CD4-positive, alpha-beta T cell (primary cell): ENCODE measurements at regions not wholly inside any gene's neighbourhood (a gene's known extent, or its start where the extent isn't known, plus 50 kb on each side); places are given as distances from the start of the nearest gene placed in this dataset.

ENCODE experiments used
- ATAC-seq: fragments of 200-7000 bp; cut with Tn5 transposase; one replicate; pipeline ENCODE4 v1.10.0; 2022; ENCODE audit warnings: mild to moderate bottlenecking; ENCODE audit not compliant: poor library complexity
- CTCF ChIA-PET: fragments of 350-600 bp; sonication (Branson Sonifier 250); formaldehyde crosslinking; loops from one replicate; lab custom pipeline; 2021; ENCODE audit warnings: antibody characterized with exemption, inconsistent platforms; lab: Charles Lee
- POLR2A ChIA-PET: fragments of 350-600 bp; sonication (Branson Sonifier 250); formaldehyde crosslinking; loops from one replicate; lab custom pipeline; 2021; ENCODE audit warnings: antibody characterized with exemption, inconsistent platforms; lab: Charles Lee
- DNase-seq, 14 experiments: peaks; one replicate each; pipeline ENCODE4 v3.0.0-alpha.2; 2013 to 2020; ENCODE audit warnings: mixed read lengths in 2 of 14
- H3K27ac ChIP-seq, 2 donors: one replicate each; pipeline versions ENCODE4 v1.5.1 to v1.7.0; 2013; ENCODE audit warnings: low read length in 2 of 2, low read depth in 1 of 2, mild to moderate bottlenecking in 1 of 2
- H3K27me3 ChIP-seq, 2 experiments: 1 replicate in 1 of 2; 2 replicates in 1 of 2; pipeline versions ENCODE4 v1.6.1 to v1.7.0; 2013; ENCODE audit warnings: low read length in 2 of 2, control low read depth in 1 of 2, mild to moderate bottlenecking in 1 of 2, moderate library complexity in 1 of 2; ENCODE audit not compliant: insufficient read depth in 2 of 2, control insufficient read depth in 1 of 2
- H3K36me3 ChIP-seq: one replicate; pipeline ENCODE4 v1.6.1; 2013; ENCODE audit warnings: low read length, control low read depth; ENCODE audit not compliant: insufficient read depth
- H3K4me1 ChIP-seq: one replicate; pipeline ENCODE4 v1.6.1; 2013; ENCODE audit warnings: low read length, control low read depth; ENCODE audit not compliant: insufficient read depth
- H3K4me3 ChIP-seq: one replicate; pipeline ENCODE4 v1.5.1; 2013; ENCODE audit warnings: mild to moderate bottlenecking, low read length, moderate library complexity
- H3K9me3 ChIP-seq, 2 experiments: 1 replicate in 1 of 2; 2 replicates in 1 of 2; pipeline versions ENCODE4 v1.6.1 to v1.7.0; 2013; ENCODE audit warnings: low read length in 2 of 2, mild to moderate bottlenecking in 2 of 2, control low read depth in 1 of 2, moderate library complexity in 1 of 2; ENCODE audit not compliant: control insufficient read depth in 1 of 2, insufficient read depth in 1 of 2
- H3K27ac Mint-ChIP-seq: one replicate; pipeline ENCODE4 v1.8.0; 2020; ENCODE audit warnings: mixed read lengths
- H3K27me3 Mint-ChIP-seq: one replicate; pipeline ENCODE4 v1.8.0; 2021; ENCODE audit warnings: mixed read lengths
- H3K36me3 Mint-ChIP-seq: one replicate; pipeline ENCODE4 v1.8.0; 2021; ENCODE audit warnings: low read depth, mixed read lengths
- H3K4me1 Mint-ChIP-seq: one replicate; pipeline ENCODE4 v1.8.0; 2021; ENCODE audit warnings: low read depth, mixed read lengths
- H3K4me3 Mint-ChIP-seq: one replicate; pipeline ENCODE4 v1.8.0; 2020; ENCODE audit warnings: mild to moderate bottlenecking, mixed read lengths
- H3K9me3 Mint-ChIP-seq: one replicate; pipeline ENCODE4 v1.8.0; 2020; ENCODE audit warnings: mixed read lengths
- intact Hi-C, 2 experiments: fragments of 100-400 bp; cut with DNase I in 1 of 2; cut with micrococcal nuclease in 1 of 2; formaldehyde crosslinking; loops; one replicate each; pipeline versions ENCODE4 v1.15.1 to v1.9.0; 2023 to 2025; cut with DNase I, micrococcal nuclease
- TF ChIP-seq, protein P1 (sequence below): fragments of 200-600 bp; IDR thresholded peaks from one replicate; pipeline ENCODE4 v1.8.0; 2022; ENCODE audit warnings: antibody characterized with exemption, mild to moderate bottlenecking

- TF ChIP-seq, protein P1, sequence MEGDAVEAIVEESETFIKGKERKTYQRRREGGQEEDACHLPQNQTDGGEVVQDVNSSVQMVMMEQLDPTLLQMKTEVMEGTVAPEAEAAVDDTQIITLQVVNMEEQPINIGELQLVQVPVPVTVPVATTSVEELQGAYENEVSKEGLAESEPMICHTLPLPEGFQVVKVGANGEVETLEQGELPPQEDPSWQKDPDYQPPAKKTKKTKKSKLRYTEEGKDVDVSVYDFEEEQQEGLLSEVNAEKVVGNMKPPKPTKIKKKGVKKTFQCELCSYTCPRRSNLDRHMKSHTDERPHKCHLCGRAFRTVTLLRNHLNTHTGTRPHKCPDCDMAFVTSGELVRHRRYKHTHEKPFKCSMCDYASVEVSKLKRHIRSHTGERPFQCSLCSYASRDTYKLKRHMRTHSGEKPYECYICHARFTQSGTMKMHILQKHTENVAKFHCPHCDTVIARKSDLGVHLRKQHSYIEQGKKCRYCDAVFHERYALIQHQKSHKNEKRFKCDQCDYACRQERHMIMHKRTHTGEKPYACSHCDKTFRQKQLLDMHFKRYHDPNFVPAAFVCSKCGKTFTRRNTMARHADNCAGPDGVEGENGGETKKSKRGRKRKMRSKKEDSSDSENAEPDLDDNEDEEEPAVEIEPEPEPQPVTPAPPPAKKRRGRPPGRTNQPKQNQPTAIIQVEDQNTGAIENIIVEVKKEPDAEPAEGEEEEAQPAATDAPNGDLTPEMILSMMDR, result no peak
- Mint-ChIP-seq H3K27ac (no peak overlapping the region), H3K4me3 (no peak overlapping the region), H3K4me1 (no peaks in the 10 kb centered on the region), H3K36me3 (no peaks in the 10 kb centered on the region), H3K9me3 (peaks cover 7% of the 10 kb centered on the region), H3K27me3 (no peaks in the 10 kb centered on the region)
- H3K36me3 ChIP-seq, result no peaks in the 10 kb centered on the region
- no peak for ATAC-seq
- H3K4me1 ChIP-seq, result no peaks in the 10 kb centered on the region
- no peak overlapping the region for H3K27ac ChIP-seq
- no peak overlapping the region for H3K4me3 ChIP-seq
- ChIA-PET CTCF (no interaction called here), POLR2A (no interaction called here)
- H3K9me3 ChIP-seq, result peaks cover 0 to 10% of the 10 kb centered on the region in 2 experiments
- DNase-seq, result no peak
- no peaks in the 10 kb centered on the region for H3K27me3 ChIP-seq
- intact Hi-C loops, result no loop called here
These were observed 568.2 kb downstream of the HDGFL1 start for GRCh38 chr6:23137611-23138010.

- Mint-ChIP-seq H3K27me3 (no peaks in the 10 kb centered on the region), H3K4me1 (no peaks in the 10 kb centered on the region), H3K36me3 (no peaks in the 10 kb centered on the region), H3K27ac (no peak overlapping the region), H3K4me3 (no peak overlapping the region), H3K9me3 (no peaks in the 10 kb centered on the region)
- DNase-seq (no peak), ATAC-seq (no peak)
- Histone ChIP-seq H3K9me3 (peaks cover 0 to 10% of the 10 kb centered on the region in 2 experiments), H3K36me3 (no peaks in the 10 kb centered on the region), H3K27me3 (no peaks in the 10 kb centered on the region), H3K27ac (no peak overlapping the region), H3K4me1 (no peaks in the 10 kb centered on the region), H3K4me3 (no peak overlapping the region)
- intact Hi-C loops, result no loop called here
- ChIA-PET POLR2A (no interaction called here), CTCF (no interaction called here)
- TF ChIP-seq, protein P1, result no peak
These were observed 571.5 kb downstream of the HDGFL1 start for GRCh38 chr6:23140871-23141270.

GRCh38 chr6:23145781-23146180, 576.4 kb downstream of the HDGFL1 start:
- no peaks in the 10 kb centered on the region for H3K27me3 ChIP-seq
- no peaks in the 10 kb centered on the region for H3K36me3 Mint-ChIP-seq
- TF ChIP-seq, protein P1, result no peak
- no peak overlapping the region for H3K27ac Mint-ChIP-seq
- CTCF ChIA-PET, result no interaction called here
- DNase-seq (no peak), ATAC-seq (no peak)
- H3K9me3 ChIP-seq, result no peaks in the 10 kb centered on the region
- H3K4me1 ChIP-seq, result no peaks in the 10 kb centered on the region
- H3K36me3 ChIP-seq, result no peaks in the 10 kb centered on the region
- H3K4me1 Mint-ChIP-seq, result no peaks in the 10 kb centered on the region
- POLR2A ChIA-PET, result no interaction called here
- peaks cover 3% of the 10 kb centered on the region for H3K9me3 Mint-ChIP-seq
- H3K4me3 Mint-ChIP-seq, result no peak overlapping the region
- no peak overlapping the region for H3K4me3 ChIP-seq
- no peak overlapping the region for H3K27ac ChIP-seq
- intact Hi-C loops, result no loop called here
- H3K27me3 Mint-ChIP-seq, result no peaks in the 10 kb centered on the region
